Panc1 (cell line): ENCODE measurements at regions not wholly inside any gene's neighbourhood (a gene's known extent, or its start where the extent isn't known, plus 50 kb on each side); places are given as distances from the start of the nearest gene placed in this dataset.

Source experiments
- CTCF ChIP-seq: fragments of 450-650 bp; IDR thresholded peaks from 2 replicates; pipeline ENCODE4 v1.5.1; 2017; ENCODE audit warnings: mild to moderate bottlenecking
- POLR2AphosphoS5 ChIP-seq: IDR thresholded peaks from 2 replicates; pipeline ENCODE4 v1.6.1; 2012; ENCODE audit warnings: mild to moderate bottlenecking, low read depth, low read length, moderate library complexity
- REST ChIP-seq, 2 experiments: IDR thresholded peaks; 2 replicates each; pipeline ENCODE4 v1.6.1; 2011 to 2012; ENCODE audit warnings: low read depth in 2 of 2, control low read depth in 1 of 2, low read length in 1 of 2, mild to moderate bottlenecking in 1 of 2, moderate library complexity in 1 of 2; ENCODE audit not compliant: insufficient read depth in 1 of 2

- TF ChIP-seq CTCF (no peak), REST (IDR thresholded peaks at IDR 0.05; ENCODE audit: insufficient read depth in 1 of 2, low read depth in 2 of 2, low read length in 1 of 2) (no peak), POLR2AphosphoS5 (no peak)
Observed at GRCh38 chr9:79469164-79469563, 102.6 kb upstream of the TLE4 start.
